SK-N-MC (cell line): ENCODE measurements at regions not wholly inside any gene's neighbourhood (a gene's known extent, or its start where the extent isn't known, plus 50 kb on each side); places are given as distances from the start of the nearest gene placed in this dataset.

Experiments
- EZH2 ChIP-seq: fragments of 200-600 bp; sonication (generic); IDR thresholded peaks from one replicate; pipeline ENCODE4 v1.6.1; 2017; ENCODE audit warnings: antibody characterized with exemption
- FOXP2 ChIP-seq: optimal IDR thresholded peaks from 2 replicates; pipeline ENCODE3; 2011; ENCODE audit warnings: mild to moderate bottlenecking, moderate library complexity; ENCODE audit not compliant: insufficient read depth; ENCODE audit errors: extremely low read length, control extremely low read depth
- POLR2AphosphoS5 ChIP-seq: IDR thresholded peaks from 2 replicates; pipeline ENCODE4 v1.6.1; 2012; ENCODE audit warnings: mild to moderate bottlenecking, low read depth, low read length, borderline replicate concordance

GRCh38 chr9:26760675-26761074 lies 131.9 kb downstream of the CAAP1 start:
- TF ChIP-seq POLR2AphosphoS5 (no peak), EZH2 (no peak), FOXP2 (no peak)
